ENCODE measurements at regions not wholly inside any gene's neighbourhood (a gene's known extent, or its start where the extent isn't known, plus 50 kb on each side); places are given as distances from the start of the nearest gene placed in this dataset.
"Not testable (repeated sequence)": the region's sequence is repeated elsewhere in the genome, so short reads cannot be mapped to it uniquely, and the experiment has no call there.

- Histone ChIP-seq H3K4me1 (ENCODE audit: insufficient read depth, low read length, severe bottlenecking) (no peaks in the 10 kb centered on the region), H3K27ac (ENCODE audit: low read depth, low read length, poor library complexity, severe bottlenecking) (no peak overlapping the region), H4K20me1 (ENCODE audit: insufficient read depth, low read length) (no peaks in the 10 kb centered on the region), H3K9me2 (ENCODE audit: low read depth, low read length) (no peaks in the 10 kb centered on the region), H3K9me3 (ENCODE audit: low read length) (no peaks in the 10 kb centered on the region), H3K4me3 (ENCODE audit: low read depth, low read length, poor library complexity, severe bottlenecking) (no peak overlapping the region), H3K36me3 (ENCODE audit: insufficient read depth, low read length) (no peaks in the 10 kb centered on the region), H2AFZ (ENCODE audit: low read length) (no peak overlapping the region), H3K27me3 (ENCODE audit: insufficient read depth, low read length) (no peaks in the 10 kb centered on the region; the same call in 1 of the 2 replicates), H3K4me2 (ENCODE audit: low read length) (no peak overlapping the region), H3F3A (ENCODE audit: insufficient read depth, low read length) (no peaks in the 10 kb centered on the region), H3K79me2 (ENCODE audit: insufficient read depth, low read length) (no peaks in the 10 kb centered on the region), H3K9ac (ENCODE audit: low read length) (no peak overlapping the region)
- TF ChIP-seq, protein P1, sequence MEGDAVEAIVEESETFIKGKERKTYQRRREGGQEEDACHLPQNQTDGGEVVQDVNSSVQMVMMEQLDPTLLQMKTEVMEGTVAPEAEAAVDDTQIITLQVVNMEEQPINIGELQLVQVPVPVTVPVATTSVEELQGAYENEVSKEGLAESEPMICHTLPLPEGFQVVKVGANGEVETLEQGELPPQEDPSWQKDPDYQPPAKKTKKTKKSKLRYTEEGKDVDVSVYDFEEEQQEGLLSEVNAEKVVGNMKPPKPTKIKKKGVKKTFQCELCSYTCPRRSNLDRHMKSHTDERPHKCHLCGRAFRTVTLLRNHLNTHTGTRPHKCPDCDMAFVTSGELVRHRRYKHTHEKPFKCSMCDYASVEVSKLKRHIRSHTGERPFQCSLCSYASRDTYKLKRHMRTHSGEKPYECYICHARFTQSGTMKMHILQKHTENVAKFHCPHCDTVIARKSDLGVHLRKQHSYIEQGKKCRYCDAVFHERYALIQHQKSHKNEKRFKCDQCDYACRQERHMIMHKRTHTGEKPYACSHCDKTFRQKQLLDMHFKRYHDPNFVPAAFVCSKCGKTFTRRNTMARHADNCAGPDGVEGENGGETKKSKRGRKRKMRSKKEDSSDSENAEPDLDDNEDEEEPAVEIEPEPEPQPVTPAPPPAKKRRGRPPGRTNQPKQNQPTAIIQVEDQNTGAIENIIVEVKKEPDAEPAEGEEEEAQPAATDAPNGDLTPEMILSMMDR (IDR thresholded peaks at IDR 0.05; ENCODE audit: low read length), result no peak
- TF ChIP-seq EZH2 (IDR thresholded peaks at IDR 0.05; ENCODE audit: borderline replicate concordance, low read length), result no peak
Observed at GRCh38 chr2:234555161-234555560, 58.3 kb upstream of the ARL4C start.

- H3K9ac ChIP-seq (ENCODE audit: low read length); H3K4me1 ChIP-seq (ENCODE audit: insufficient read depth, low read length, severe bottlenecking); H3K27me3 ChIP-seq (ENCODE audit: insufficient read depth, low read length); H3K79me2 ChIP-seq (ENCODE audit: insufficient read depth, low read length); H4K20me1 ChIP-seq (ENCODE audit: insufficient read depth, low read length); H3K36me3 ChIP-seq (ENCODE audit: insufficient read depth, low read length); H2AFZ ChIP-seq (ENCODE audit: low read length); H3K27ac ChIP-seq (ENCODE audit: low read depth, low read length, poor library complexity, severe bottlenecking); H3K9me3 ChIP-seq (ENCODE audit: low read length); H3K4me2 ChIP-seq (ENCODE audit: low read length); H3K4me3 ChIP-seq (ENCODE audit: low read depth, low read length, poor library complexity, severe bottlenecking); H3K9me2 ChIP-seq (ENCODE audit: low read depth, low read length); H3F3A ChIP-seq (ENCODE audit: insufficient read depth, low read length): not testable (repeated sequence)
Observed at GRCh38 chr2:234553223-234553622, 56.3 kb upstream of the ARL4C start.

DNA sequence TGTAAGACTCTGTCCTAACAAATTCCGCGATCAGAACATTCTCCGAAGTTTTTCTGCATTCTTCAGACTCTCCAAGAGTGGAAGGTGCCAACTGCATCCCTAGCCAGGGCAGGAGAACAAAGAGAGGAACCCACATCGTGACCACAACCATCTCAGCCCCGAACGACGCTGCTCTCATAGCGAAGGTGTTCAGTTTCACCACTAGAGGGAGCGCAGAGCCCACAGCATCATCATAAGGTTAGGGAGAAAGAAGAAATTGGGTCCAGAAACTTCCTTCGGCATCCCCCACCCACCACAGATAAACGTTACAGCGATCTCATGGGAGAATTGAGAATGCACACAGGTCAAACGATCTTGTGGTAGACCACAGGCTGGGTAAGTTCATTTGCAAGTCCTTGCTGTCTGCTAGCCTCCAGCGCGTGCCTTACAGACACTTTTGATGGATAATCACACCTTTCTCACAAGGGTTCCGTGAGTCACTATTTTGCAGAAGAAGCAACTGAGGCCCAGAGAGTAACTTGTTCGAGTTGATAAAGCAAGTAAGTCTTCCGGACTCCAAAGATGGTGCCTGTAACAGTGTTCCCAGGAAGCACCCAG is 53.7 kb upstream of the ARL4C start:
- Histone ChIP-seq H2AFZ (ENCODE audit: low read length) (no peak overlapping the region), H3K79me2 (ENCODE audit: insufficient read depth, low read length) (no peaks in the 10 kb centered on the region), H3K4me1 (ENCODE audit: insufficient read depth, low read length, severe bottlenecking) (no peaks in the 10 kb centered on the region), H3K9me2 (ENCODE audit: low read depth, low read length) (no peaks in the 10 kb centered on the region), H4K20me1 (ENCODE audit: insufficient read depth, low read length) (no peaks in the 10 kb centered on the region), H3K27ac (ENCODE audit: low read depth, low read length, poor library complexity, severe bottlenecking) (no peak overlapping the region), H3K36me3 (ENCODE audit: insufficient read depth, low read length) (no peaks in the 10 kb centered on the region), H3K9ac (ENCODE audit: low read length) (no peak overlapping the region), H3K9me3 (ENCODE audit: low read length) (no peaks in the 10 kb centered on the region), H3F3A (ENCODE audit: insufficient read depth, low read length) (no peaks in the 10 kb centered on the region), H3K4me2 (ENCODE audit: low read length) (no peak overlapping the region), H3K27me3 (ENCODE audit: insufficient read depth, low read length) (no peaks in the 10 kb centered on the region; the same call in 1 of the 2 replicates), H3K4me3 (ENCODE audit: low read depth, low read length, poor library complexity, severe bottlenecking) (no peak overlapping the region)
- TF ChIP-seq, protein P1 (IDR thresholded peaks at IDR 0.05; ENCODE audit: low read length), result peak; percentile 95
- no peak for TF ChIP-seq EZH2 (IDR thresholded peaks at IDR 0.05; ENCODE audit: borderline replicate concordance, low read length)

DNA sequence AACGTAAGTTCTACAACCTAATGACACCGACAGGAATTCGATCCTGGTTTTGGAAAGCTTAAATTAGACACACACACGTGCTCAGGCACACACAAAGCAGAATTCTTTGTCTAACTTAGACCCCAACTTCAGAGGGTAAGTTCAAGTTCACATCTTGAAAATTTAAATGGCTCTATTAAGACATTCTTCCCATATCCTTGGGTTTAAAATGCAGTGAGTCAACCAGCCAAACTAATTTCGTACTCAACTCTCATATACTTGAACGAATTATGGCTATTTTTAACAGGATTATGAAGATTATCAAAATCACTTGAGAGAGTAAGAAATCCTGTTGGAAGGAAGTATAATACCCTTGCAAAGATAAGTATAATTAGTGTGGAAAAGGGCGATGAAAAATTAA is 53.2 kb upstream of the ARL4C start:
- TF ChIP-seq EZH2 (IDR thresholded peaks at IDR 0.05; ENCODE audit: borderline replicate concordance, low read length), result no peak
- TF ChIP-seq, protein P1 (IDR thresholded peaks at IDR 0.05; ENCODE audit: low read length), result no peak
- H3K36me3 ChIP-seq (ENCODE audit: insufficient read depth, low read length), result no peaks in the 10 kb centered on the region
- H3K4me1 ChIP-seq (ENCODE audit: insufficient read depth, low read length, severe bottlenecking), result no peaks in the 10 kb centered on the region
- no peaks in the 10 kb centered on the region for H3K79me2 ChIP-seq (ENCODE audit: insufficient read depth, low read length)
- H3K27ac ChIP-seq (ENCODE audit: low read depth, low read length, poor library complexity, severe bottlenecking), result no peak overlapping the region
- no peak overlapping the region for H2AFZ ChIP-seq (ENCODE audit: low read length)
- H4K20me1 ChIP-seq (ENCODE audit: insufficient read depth, low read length), result no peaks in the 10 kb centered on the region
- no peaks in the 10 kb centered on the region for H3K9me3 ChIP-seq (ENCODE audit: low read length)
- no peaks in the 10 kb centered on the region for H3F3A ChIP-seq (ENCODE audit: insufficient read depth, low read length)
- H3K27me3 ChIP-seq (ENCODE audit: insufficient read depth, low read length), result no peaks in the 10 kb centered on the region
- H3K9ac ChIP-seq (ENCODE audit: low read length), result no peak overlapping the region
- H3K9me2 ChIP-seq (ENCODE audit: low read depth, low read length), result no peaks in the 10 kb centered on the region
- no peak overlapping the region for H3K4me2 ChIP-seq (ENCODE audit: low read length)
- no peak overlapping the region for H3K4me3 ChIP-seq (ENCODE audit: low read depth, low read length, poor library complexity, severe bottlenecking)

Measured in OCI-LY1 (cell line).